GM12891 (cell line): ENCODE measurements at regions not wholly inside any gene's neighbourhood (a gene's known extent, or its start where the extent isn't known, plus 50 kb on each side); places are given as distances from the start of the nearest gene placed in this dataset.

Experiments used
- POLR2A ChIP-seq: IDR thresholded peaks from 2 replicates; pipeline ENCODE4 v1.6.1; 2011; ENCODE audit warnings: low read depth, low read length, control low read depth
- POLR2AphosphoS5 ChIP-seq: IDR thresholded peaks from 2 replicates; pipeline ENCODE4 v1.6.1; 2011; ENCODE audit warnings: low read depth, low read length, control low read depth

DNA sequence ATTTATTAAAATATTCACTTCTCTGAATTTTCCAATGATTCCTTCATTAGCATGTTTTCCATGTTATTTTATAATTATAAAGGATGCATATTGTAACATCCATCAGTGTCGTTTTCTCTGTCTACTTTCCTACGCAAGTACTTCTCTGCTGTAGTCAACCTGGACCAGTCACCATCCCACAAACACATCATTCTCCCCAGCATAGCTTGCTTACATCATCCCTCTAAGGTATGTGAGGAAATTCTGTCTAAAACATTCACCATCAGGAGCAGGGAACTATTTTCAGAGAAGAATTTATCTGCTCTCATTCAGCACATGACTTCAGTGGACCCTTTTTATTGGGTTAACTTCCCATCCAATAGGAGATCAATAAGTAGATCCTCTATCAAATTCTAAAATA, 806.1 kb upstream of the ARGLU1 start:
- TF ChIP-seq POLR2A (no peak), POLR2AphosphoS5 (no peak)
